Right lung (tissue), 2 donors: ENCODE measurements at regions not wholly inside any gene's neighbourhood (a gene's known extent, or its start where the extent isn't known, plus 50 kb on each side); places are given as distances from the start of the nearest gene placed in this dataset.
A peak's percentile ranks its signal among the peaks of the same experiment; 100 is the strongest.

ENCODE experiments used
- DNase-seq, 2 donors: peaks; one replicate each; pipeline ENCODE4 v3.0.0-alpha.2; 2013

DNA sequence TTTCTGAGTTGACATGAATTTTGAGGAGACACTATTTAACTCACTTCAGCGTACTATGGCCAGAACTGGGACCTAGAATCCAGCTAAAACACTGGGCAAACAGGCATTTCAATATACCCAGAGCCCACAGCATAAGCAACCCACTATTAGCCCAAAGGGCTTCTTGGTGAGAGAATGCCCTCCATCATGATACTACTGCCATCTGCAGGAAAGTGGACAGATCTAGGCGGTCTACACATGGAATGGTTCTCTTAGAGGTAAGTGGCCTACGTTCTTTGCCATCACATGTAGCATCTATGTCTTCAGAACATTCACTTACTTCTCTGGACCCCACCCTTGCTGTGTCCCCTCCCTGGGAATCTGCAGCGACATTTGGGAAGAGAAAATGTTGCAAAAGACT lies 181.3 kb upstream of the LINC00305 start:
- no peak for DNase-seq

DNA sequence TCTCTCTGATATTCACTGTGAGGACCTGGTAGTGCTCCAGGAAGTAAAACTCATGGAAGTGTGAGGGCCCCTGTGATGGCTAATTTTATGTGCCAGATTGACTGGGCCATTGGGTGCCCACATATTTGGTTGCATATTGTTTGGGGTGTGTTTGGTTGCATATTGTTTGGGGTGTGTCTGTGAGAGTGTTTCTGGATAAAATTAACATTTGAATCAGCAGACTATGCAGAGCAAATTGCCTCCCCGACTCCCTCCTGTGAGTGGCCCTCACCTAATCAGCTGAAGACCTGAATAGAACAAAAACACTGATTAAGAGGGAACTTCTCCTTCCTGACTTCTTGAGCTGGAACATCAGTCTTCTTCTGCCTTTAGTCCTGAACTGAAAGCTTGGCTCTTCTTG lies 173.3 kb upstream of the LINC00305 start:
- DNase-seq: no peak

DNA sequence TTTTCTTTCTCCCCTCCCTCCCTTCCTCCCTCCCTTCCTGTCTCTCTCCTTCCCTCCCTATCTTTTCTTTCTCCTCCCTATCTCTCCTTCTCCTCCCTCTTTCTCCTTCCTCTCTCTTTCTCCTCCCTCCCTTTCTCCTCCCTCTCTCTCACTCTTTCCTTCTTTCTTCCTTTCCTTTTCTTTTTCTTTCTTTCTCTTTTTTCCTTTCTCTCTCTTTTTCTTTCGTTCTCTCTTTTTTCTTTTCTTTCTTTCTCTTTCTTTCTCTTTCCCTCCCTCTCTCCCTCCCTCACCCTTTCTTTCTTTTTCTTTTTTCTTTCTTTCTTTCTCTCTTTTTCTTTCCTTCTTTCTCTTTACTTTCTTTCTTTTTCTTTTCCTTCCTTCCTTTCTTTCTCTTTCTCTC lies 169.7 kb upstream of the LINC00305 start:
- DNase-seq: no peak

- DNase-seq: no peak
Observed at GRCh38 chr18:64311859-64312258, 163.0 kb upstream of the LINC00305 start.

DNA sequence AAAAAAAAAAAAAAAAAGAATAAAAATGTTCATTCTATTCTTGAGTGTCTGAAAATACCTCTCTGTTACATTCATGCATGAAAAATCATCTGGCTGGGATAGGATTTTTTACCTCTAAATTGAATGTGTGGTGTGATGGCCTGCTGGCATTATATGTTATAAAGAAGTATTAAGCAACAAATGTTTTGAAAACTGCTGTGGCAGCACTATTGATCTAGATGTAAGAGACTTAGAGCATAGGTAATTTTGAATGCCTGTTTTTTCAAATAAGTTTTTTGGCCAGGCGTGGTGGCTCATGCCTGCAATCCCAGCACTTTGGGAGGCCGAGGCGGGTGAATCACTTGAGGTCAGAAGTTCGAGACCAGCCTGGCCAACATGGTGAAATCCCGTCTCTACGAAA lies 147.0 kb upstream of the LINC00305 start:
- DNase-seq: no peak

DNA sequence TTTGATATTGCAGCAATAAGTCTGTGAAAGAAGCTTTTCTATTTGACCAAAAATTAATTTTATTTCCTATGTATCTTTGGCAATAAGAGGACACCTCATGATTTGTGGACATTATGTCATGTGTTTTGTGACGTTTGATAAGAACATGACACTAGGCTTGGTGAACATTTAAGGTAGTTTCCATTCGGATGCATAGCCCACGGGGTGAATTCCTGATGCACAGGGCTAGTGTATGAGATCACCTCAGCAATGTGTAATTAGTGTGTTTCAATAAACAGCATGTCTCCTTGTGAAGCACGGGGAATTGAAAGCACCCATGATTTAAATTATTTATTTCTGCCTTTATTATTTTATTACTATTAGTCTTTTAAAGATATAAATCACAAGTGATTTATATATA lies 146.1 kb upstream of the LINC00305 start:
- DNase-seq: no peak

DNA sequence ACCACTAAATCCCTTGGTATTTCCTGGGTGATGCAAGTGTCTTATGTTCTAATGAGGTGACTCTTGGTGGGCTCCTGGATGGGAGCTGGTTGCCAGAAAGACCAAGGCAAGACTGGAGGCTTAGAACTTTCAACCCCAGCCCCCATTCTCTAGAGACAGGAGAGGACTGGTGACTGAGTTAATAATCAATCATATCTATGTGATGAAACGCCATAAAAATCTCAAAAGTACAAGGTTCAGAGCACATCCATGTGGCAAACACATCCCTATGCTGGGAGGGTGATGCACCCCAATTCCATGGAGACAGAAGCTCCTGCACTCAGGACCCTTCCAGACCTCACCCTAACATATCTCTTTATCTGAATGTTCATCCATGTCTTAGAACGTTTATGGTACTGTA lies 139.5 kb upstream of the LINC00305 start:
- no peak for DNase-seq

- no peak for DNase-seq
Observed at GRCh38 chr18:64287926-64288325, 139.0 kb upstream of the LINC00305 start.

DNA sequence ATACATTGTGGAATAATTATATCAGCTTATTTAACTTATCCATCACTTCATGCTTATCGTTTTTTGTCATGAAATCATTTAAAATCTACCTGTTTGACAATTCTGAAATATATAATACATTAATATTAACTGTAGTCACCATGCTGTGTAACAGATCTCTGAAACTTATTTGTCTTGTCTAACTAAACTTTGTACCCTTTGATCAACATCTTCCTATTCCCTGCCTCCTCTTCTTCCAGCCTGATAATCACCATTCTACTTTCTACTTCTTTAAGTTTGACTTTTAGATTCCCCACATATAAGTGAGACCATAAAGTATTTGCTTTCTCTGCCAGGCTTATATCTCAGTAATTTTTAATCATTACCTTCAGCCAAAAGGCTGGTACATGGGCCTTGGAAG lies 134.2 kb upstream of the LINC00305 start:
- DNase-seq: no peak

- DNase-seq: no peak
Observed at GRCh38 chr18:64278026-64278425, 129.1 kb upstream of the LINC00305 start.

DNA sequence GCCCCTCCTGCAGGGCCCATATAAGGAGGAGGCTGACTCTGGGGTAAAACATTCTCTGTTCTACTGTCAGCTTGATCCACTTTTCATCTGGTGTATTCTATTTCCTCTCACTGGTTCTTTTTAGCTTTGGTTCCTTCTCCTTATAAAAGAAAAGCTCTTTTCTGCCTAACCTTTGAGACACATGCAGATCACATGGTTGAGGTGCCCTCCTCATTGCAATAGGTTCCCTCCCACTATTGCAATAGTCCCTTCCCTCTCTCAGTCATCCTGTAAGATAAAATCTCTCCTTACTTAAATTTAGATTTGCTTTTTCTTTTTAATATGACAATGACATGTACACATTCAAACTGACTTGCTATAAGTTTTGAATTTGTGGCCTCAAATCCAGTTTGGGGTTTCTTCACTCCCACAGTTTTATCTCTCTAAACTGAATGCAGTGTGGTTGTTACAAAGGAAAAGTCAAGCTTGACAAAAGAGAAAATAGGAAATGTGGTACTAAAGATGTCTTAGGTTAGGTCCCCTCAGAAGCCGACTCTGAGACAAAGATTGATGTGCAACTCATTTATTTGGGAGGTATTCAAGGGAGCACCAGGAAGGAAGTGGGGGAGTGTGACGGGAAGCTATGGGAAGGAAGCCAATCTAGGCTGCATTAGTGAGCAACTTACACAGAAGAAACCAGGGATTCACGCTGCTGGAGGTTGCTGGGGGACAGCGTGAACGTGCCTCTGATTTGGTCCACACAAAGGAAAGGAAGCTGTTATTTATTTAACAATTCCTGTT lies 127.6 kb upstream of the LINC00305 start:
- DNase-seq: peak; percentile 17 to 29

- DNase-seq: peak in 1 of 2 donors; percentile 9
Observed at GRCh38 chr18:64275593-64276300, 126.9 kb upstream of the LINC00305 start.

DNA sequence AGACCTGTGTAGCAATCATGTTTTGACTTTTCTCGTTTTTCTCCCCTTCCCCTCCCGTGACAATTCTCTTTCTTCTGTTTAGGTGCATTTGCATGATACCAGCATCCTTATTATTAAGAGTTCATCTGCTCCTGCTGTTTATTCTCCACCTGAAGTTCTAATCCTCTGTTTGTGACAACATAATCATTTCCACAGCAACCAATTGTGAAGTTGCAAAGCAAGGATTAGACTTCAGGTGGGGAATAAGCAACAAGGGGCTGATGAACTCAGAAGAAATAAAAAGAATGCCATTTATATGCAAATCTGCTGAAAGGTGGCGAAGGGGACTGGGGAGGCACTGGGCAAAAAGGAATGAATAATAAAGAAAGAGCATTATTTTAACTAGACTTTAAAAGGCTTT lies 124.8 kb upstream of the LINC00305 start:
- DNase-seq: no peak

DNA sequence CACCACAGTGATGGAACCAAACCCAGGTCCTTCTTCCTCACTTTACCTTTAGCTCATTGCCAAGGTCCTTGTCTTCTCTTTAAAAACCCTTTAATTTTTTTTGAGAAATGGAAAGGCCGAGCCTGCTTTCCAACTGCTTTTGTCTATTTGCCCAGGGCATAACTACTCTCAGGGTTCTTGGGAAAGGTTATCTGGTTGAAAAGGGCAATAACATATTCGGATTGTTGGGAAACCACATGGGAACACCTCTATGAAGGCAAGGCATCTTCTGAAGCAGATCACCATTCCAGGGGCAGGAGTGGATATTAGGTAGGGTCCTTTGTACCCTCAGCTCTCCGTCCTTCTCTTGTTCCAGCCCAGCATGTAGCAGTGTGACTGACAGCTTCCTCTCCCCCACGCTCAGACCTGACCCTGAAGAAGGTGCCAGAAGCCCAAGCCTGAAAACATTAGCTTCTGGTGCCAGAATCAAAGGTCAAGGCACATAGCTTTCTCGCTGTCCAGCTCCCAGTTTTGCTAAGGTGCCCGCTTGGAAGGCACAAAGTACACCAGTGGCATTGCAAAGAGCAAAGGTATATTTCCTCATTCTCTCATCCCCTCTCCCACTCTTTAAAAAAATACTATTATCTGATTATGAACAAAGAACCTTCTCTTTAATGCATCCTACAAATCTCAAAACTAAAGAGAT lies 123.2 kb upstream of the LINC00305 start:
- no peak for DNase-seq

- DNase-seq: no peak
Observed at GRCh38 chr18:64271246-64271645, 122.4 kb upstream of the LINC00305 start.

- DNase-seq: no peak
Observed at GRCh38 chr18:64270608-64271007, 121.7 kb upstream of the LINC00305 start.

DNA sequence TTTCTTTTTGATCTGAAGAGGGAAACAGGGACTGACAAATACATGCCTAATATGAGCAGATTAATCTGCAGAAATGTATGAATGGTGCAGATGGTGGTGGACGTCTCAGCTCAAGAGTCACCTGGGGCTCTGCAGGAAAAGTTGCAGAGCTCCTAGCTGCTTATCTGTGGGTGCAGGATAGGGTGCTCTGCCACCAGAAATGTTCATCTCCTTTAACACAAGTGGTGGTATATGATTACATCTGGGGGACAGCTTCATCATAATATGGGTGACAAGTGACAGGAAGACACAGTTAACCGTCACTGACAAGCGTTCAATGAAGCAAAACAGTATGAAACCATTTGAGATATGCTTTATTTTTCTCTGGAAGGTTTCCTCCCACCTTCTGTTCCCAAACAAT lies 121.2 kb upstream of the LINC00305 start:
- no peak for DNase-seq

GRCh38 chr18:64264171-64264570 lies 115.3 kb upstream of the LINC00305 start:
- no peak for DNase-seq

GRCh38 chr18:64260810-64261209 lies 111.9 kb upstream of the LINC00305 start:
- no peak for DNase-seq

DNA sequence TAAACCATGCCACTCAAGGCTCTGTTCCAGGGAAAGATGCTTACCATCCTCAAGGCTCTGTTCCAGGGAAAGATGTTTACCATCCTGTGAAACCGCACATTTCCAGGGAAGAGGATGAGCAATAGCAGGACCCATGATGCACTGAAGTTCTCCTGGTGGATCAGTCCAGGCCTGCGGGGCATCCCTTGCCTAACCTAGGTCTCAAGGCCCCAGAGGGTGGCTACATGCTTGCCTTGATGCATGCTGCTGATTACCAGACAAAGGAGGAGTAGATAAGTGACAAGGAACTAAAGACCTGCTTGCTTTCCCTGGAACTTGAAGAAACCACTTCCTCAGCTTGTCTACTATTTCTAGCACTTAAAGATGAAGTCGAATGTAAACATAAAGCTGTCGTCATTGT lies 111.0 kb upstream of the LINC00305 start:
- no peak for DNase-seq

DNA sequence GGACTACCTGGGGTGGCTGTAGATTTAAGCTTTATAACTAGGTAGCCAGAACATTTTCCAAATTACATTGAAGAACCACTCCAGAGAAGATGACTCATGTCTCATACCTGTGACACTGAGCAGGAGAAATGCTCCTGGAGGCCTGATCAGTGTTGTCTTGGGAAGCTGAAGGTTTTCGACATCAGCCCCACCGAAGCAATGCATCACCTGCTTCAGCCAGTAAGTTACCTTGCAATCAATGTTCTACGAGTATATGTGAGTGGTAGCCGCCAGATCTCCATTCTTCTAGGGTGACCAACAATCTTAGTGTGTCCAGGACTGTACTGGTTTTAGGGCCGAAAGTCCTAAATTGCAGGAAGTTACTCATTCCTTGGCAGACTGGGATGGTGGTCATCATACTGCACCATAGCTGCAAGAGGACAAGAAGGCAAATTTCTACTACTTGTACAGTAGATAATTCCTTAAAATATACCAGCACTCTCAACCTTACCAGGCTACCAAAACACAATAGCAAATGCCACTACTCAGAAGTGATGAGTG lies 109.3 kb upstream of the LINC00305 start:
- DNase-seq: no peak

DNA sequence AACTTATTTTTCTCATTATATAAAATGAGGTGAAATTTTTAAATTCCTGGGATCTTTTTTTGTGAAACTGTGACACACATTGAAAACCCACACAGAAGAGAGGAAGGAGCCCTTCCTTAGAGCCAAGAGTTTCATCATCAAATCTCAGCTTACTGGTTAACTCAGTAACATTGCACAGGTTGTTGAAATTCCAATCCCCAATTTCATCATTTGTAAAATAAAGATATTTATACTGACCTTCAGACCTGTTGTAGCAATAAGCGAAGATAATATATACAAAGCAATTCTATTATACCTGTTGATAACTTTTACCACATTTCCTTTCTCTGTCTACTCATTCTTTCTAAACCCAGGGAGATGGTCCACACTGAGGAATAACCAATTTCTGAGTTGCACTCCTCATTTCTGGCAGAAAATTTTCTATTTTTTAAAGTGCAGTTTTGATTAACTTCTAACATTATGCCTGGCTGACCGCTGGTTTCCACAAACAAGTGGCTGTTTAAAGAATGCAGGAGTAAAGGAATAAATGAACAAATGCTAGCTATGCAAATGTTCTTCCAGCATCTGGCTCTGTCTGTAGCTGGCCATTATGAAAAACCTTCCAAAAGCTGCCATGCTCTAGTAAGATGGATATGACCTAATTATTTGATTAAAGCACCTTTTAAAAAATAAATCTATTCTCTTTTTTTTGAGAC lies 105.7 kb upstream of the LINC00305 start:
- DNase-seq: no peak
